GM12878 (cell line): ENCODE measurements at regions not wholly inside any gene's neighbourhood (a gene's known extent, or its start where the extent isn't known, plus 50 kb on each side); places are given as distances from the start of the nearest gene placed in this dataset.

Experiments
- ATAC-seq: fragments of 200-7000 bp; cut with Tn5 transposase; 3 replicates; pipeline ENCODE4 v1.9.1; 2020; ENCODE audit warnings: mild to moderate bottlenecking, moderate library complexity
- BruUV-seq: library from RNA; stranded (reverse); fragments of 400-500 nt; replicated peaks from 2 replicates; lab custom pipeline; 2021; lab: Mats Ljungman, UMichigan
- CTCF ChIA-PET: fragments of 300-600 bp; sonication (Branson Sonifier 250); formaldehyde crosslinking; extraction: SDS; loops from one replicate; lab custom pipeline; 2021; ENCODE audit warnings: inconsistent platforms; lab: Yijun Ruan, JAX
- POLR2A ChIA-PET: fragments of 350-600 bp; formaldehyde crosslinking; extraction: SDS; loops from one replicate; lab custom pipeline; 2021; ENCODE audit warnings: inconsistent platforms; lab: Charles Lee
- RAD21 ChIA-PET: fragments of 300-600 bp; sonication (Branson Sonifier 250); formaldehyde crosslinking; loops from one replicate; lab custom pipeline; 2023; ENCODE audit warnings: antibody characterized with exemption; ENCODE audit not compliant: unreplicated experiment; lab: Charles Lee
- SMC1A ChIA-PET: fragments of 300-600 bp; sonication (Branson Sonifier 250); formaldehyde crosslinking; loops from one replicate; lab custom pipeline; 2023; ENCODE audit not compliant: unreplicated experiment, uncharacterized antibody; lab: Charles Lee
- DNase-seq: peaks from one replicate; pipeline ENCODE4 v3.0.0-alpha.2; 2011; ENCODE audit warnings: low read depth, low spot score
- FAIRE-seq: peaks from 3 replicates; lab custom pipeline; 2011; peaks lifted over from hg19 to GRCh38; lab: Jason Lieb, UNC
- H2AFZ ChIP-seq: 2 replicates; pipeline ENCODE4 v1.6.0; 2011; ENCODE audit warnings: low read depth, low read length, control low read depth; ENCODE audit not compliant: control insufficient read depth
- H3K27ac ChIP-seq: 2 replicates; pipeline ENCODE4 v1.5.1; 2011; ENCODE audit warnings: control low read depth; ENCODE audit not compliant: control insufficient read depth, insufficient read depth
- H3K27me3 ChIP-seq, 2 experiments: replicated peaks in 1 of 2; 2 replicates each; pipeline versions ENCODE4 v1.6.0 to v1.6.1; 2011; ENCODE audit warnings: low read length in 1 of 2; ENCODE audit not compliant: control insufficient read depth in 2 of 2, insufficient read depth in 2 of 2
- H3K36me3 ChIP-seq, 2 experiments: 2 replicates each; pipeline ENCODE4 v1.5.1; 2011; ENCODE audit warnings: low read length in 1 of 2; ENCODE audit not compliant: control insufficient read depth in 2 of 2, insufficient read depth in 2 of 2
- H3K4me1 ChIP-seq: 2 replicates; pipeline ENCODE4 v1.6.1; 2011; ENCODE audit warnings: mild to moderate bottlenecking, low read length, moderate library complexity, mixed read lengths; ENCODE audit not compliant: control insufficient read depth, insufficient read depth
- H3K4me2 ChIP-seq: 2 replicates; pipeline ENCODE4 v1.6.0; 2011; ENCODE audit warnings: control low read depth; ENCODE audit not compliant: control insufficient read depth, insufficient read depth
- H3K4me3 ChIP-seq: fragments of 200-600 bp; sonication (generic); 2 replicates; pipeline ENCODE4 v1.5.1; 2016
- H3K79me2 ChIP-seq: 2 replicates; pipeline ENCODE4 v1.6.0; 2011; ENCODE audit warnings: low read length; ENCODE audit not compliant: control insufficient read depth, insufficient read depth
- H3K9ac ChIP-seq: 2 replicates; pipeline ENCODE4 v1.8.0; 2011; ENCODE audit warnings: low read length, control low read depth, mixed read lengths; ENCODE audit not compliant: control insufficient read depth, insufficient read depth
- H3K9me3 ChIP-seq: replicated peaks from 3 replicates; pipeline ENCODE4 v1.5.1; 2011; ENCODE audit warnings: mild to moderate bottlenecking, low read length; ENCODE audit not compliant: control insufficient read depth, insufficient read depth
- H4K20me1 ChIP-seq: 2 replicates; pipeline ENCODE4 v1.6.0; 2011; ENCODE audit not compliant: control insufficient read depth, insufficient read depth
- BACH1 ChIP-seq: fragments of 450-650 bp; IDR thresholded peaks from 2 replicates; pipeline ENCODE4 v1.6.1; 2017; ENCODE audit warnings: mild to moderate bottlenecking, borderline replicate concordance
- BMI1 ChIP-seq: fragments of 450-650 bp; IDR thresholded peaks from 2 replicates; pipeline ENCODE4 v1.6.1; 2016; ENCODE audit warnings: mild to moderate bottlenecking, moderate library complexity, borderline replicate concordance
- CHD4 ChIP-seq: fragments of 200-600 bp; sonication (generic); IDR thresholded peaks from 2 replicates; pipeline ENCODE4 v1.6.1; 2016; ENCODE audit warnings: mild to moderate bottlenecking
- EGR1 ChIP-seq, 2 experiments: IDR thresholded peaks; 1 replicate in 1 of 2; 2 replicates in 1 of 2; pipeline ENCODE4 v1.6.1; 2011 to 2012; ENCODE audit warnings: low read depth in 2 of 2, low read length in 2 of 2, borderline replicate concordance in 1 of 2, mild to moderate bottlenecking in 1 of 2, moderate library complexity in 1 of 2
- ESRRA ChIP-seq: IDR thresholded peaks from 2 replicates; pipeline ENCODE4 v1.6.1; 2012; ENCODE audit warnings: mild to moderate bottlenecking, low read length, improper control_type of control experiment
- EZH2 ChIP-seq: IDR thresholded peaks from 2 replicates; pipeline ENCODE4 v1.6.1; 2012; ENCODE audit warnings: low read depth, mild to moderate bottlenecking, control low read depth, inconsistent platforms, low read length, borderline replicate concordance; ENCODE audit not compliant: control insufficient read depth
- NR2C1 ChIP-seq: fragments of 450-650 bp; IDR thresholded peaks from 2 replicates; pipeline ENCODE4 v1.6.1; 2017; ENCODE audit warnings: antibody characterized with exemption, mild to moderate bottlenecking, moderate library complexity
- NR2C2 ChIP-seq: IDR thresholded peaks from 2 replicates; pipeline ENCODE4 v1.6.1; 2011; ENCODE audit warnings: borderline replicate concordance, low read depth; ENCODE audit not compliant: control insufficient read depth, insufficient read length
- ZNF384 ChIP-seq: IDR thresholded peaks from 2 replicates; pipeline ENCODE4 v1.6.1; 2012; ENCODE audit warnings: low read depth, mild to moderate bottlenecking, low read length, improper control_type of control experiment, borderline replicate concordance
- WGBS: methylation state at CpG from one replicate; pipeline ENCODE4 v1.1.6; 2016; ENCODE audit warnings: low lambda C conversion rate; ENCODE audit not compliant: insufficient replicate concordance, insufficient coverage; ENCODE audit errors: missing lambda C conversion rate; 5-methylcytosine and 5-hydroxymethylcytosine counted together
- in situ Hi-C: fragments of 300-500 bp; cut with MboI; formaldehyde crosslinking; loops from 9 replicates; pipeline ENCODE4 v1.14.3; 2018; ENCODE audit warnings: mixed read lengths
- intact Hi-C: fragments of 100-400 bp; cut with micrococcal nuclease; formaldehyde crosslinking; loops from one replicate; pipeline ENCODE4 v1.14.2; 2022; ENCODE audit not compliant: unreplicated experiment
- TF ChIP-seq, protein P1 (sequence below): IDR thresholded peaks from 2 replicates; pipeline ENCODE4 v1.6.1; 2012; ENCODE audit warnings: low read depth, low read length, improper control_type of control experiment
- TF ChIP-seq, protein P2 (sequence below): fragments of 150-350 bp; IDR thresholded peaks from 2 replicates; pipeline ENCODE4 v1.6.1; 2016; ENCODE audit warnings: low read depth, low read length

DNA sequence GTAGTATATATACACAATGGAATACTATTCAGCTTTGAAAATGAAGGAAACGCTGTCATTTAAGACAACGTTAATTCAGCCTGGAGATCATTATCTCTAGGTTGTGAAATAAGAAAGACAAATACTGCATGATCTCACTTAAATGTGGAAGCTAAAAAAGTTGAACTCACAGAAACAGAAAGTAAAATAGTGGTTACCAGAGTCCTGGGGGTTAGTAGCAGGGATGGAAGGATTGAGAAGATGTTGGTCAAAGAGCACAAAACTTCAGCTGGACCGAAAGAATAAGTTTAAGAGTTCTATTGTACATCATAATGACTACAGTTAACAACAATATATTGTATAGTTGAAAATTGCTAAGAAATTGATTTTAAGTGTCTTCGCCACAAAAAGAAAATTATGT, 670.3 kb downstream of the NR4A2 start:
- no peak overlapping the region for H3K27ac ChIP-seq
- intact Hi-C loops (no loop called here), in situ Hi-C loops (no loop called here)
- POLR2A ChIA-PET: no interaction called here
- ATAC-seq (no peak), FAIRE-seq (no peak), DNase-seq (no peak)
- TF ChIP-seq NR2C2 (no peak), BACH1 (no peak), BMI1 (no peak), EGR1 (IDR thresholded peaks at IDR 0.05; ENCODE audit: borderline replicate concordance in 1 of 2, low read depth in 2 of 2, low read length in 2 of 2) (no peak), ZNF384 (no peak), CHD4 (no peak), ESRRA (no peak), NR2C1 (no peak), EZH2 (no peak)
- TF ChIP-seq, protein P1, sequence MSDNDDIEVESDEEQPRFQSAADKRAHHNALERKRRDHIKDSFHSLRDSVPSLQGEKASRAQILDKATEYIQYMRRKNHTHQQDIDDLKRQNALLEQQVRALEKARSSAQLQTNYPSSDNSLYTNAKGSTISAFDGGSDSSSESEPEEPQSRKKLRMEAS: no peak
- TF ChIP-seq, protein P2, sequence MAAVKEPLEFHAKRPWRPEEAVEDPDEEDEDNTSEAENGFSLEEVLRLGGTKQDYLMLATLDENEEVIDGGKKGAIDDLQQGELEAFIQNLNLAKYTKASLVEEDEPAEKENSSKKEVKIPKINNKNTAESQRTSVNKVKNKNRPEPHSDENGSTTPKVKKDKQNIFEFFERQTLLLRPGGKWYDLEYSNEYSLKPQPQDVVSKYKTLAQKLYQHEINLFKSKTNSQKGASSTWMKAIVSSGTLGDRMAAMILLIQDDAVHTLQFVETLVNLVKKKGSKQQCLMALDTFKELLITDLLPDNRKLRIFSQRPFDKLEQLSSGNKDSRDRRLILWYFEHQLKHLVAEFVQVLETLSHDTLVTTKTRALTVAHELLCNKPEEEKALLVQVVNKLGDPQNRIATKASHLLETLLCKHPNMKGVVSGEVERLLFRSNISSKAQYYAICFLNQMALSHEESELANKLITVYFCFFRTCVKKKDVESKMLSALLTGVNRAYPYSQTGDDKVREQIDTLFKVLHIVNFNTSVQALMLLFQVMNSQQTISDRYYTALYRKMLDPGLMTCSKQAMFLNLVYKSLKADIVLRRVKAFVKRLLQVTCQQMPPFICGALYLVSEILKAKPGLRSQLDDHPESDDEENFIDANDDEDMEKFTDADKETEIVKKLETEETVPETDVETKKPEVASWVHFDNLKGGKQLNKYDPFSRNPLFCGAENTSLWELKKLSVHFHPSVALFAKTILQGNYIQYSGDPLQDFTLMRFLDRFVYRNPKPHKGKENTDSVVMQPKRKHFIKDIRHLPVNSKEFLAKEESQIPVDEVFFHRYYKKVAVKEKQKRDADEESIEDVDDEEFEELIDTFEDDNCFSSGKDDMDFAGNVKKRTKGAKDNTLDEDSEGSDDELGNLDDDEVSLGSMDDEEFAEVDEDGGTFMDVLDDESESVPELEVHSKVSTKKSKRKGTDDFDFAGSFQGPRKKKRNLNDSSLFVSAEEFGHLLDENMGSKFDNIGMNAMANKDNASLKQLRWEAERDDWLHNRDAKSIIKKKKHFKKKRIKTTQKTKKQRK: no peak
- no peaks in the 10 kb centered on the region for H3K79me2 ChIP-seq
- BruUV-seq: no TSS peak
- H3K9ac ChIP-seq: no peak overlapping the region
- H3K36me3 ChIP-seq: no peaks in the 10 kb centered on the region
- H3K4me3 ChIP-seq: no peak overlapping the region
- H4K20me1 ChIP-seq: no peaks in the 10 kb centered on the region
- SMC1A ChIA-PET: no interaction called here
- no peak overlapping the region for H3K4me2 ChIP-seq
- RAD21 ChIA-PET: no interaction called here
- no peaks in the 10 kb centered on the region for H3K27me3 ChIP-seq
- H3K9me3 ChIP-seq: no peaks in the 10 kb centered on the region
- WGBS: 52% methylated on average over 4 of the region's 4 CpGs
- H2AFZ ChIP-seq: no peak overlapping the region
- H3K4me1 ChIP-seq: no peaks in the 10 kb centered on the region
- CTCF ChIA-PET: interaction anchor here (0.7 kb wide), 1 partner anchor 883 kb away, joined by 3 read pairs; no protein-coding TSS in a partner anchor
